Fibroblast of upper back skin (primary cell): ENCODE measurements at regions not wholly inside any gene's neighbourhood (a gene's known extent, or its start where the extent isn't known, plus 50 kb on each side); places are given as distances from the start of the nearest gene placed in this dataset.

Experiments
- DNase-seq: peaks from one replicate; pipeline ENCODE4 v3.0.0-alpha.2; 2013

- no peak for DNase-seq
Measured at GRCh38 chr11:119488256-119488995, 65.5 kb upstream of the THY1 start.

DNA sequence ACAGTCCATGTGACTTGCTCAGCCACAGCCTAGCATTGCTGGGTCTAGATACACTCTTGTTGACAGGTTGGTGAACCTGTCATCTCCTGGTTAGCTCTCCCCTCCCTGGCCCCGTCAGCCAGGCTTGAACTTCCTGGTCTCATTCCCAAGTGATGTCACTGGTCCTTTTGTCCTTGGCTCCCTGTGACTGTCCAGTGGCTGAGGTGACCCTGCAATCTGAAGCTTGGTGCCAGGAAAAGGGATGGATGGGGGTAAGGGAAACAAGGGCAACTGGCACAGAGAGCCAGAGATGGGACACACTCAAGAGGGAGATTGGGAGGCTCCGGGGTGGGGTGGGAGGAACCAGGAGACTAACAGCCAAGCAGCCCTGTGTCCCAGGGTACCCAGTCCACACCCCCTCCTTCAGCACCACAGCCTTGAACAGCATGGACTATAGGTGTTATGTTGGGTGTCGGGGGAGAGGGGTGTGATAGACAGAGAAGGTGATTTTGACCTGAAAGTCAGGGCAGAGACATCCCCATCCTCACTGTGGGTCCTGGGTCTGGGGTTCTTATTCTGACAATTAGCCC, 63.8 kb upstream of the THY1 start:
- DNase-seq = no peak

DNA sequence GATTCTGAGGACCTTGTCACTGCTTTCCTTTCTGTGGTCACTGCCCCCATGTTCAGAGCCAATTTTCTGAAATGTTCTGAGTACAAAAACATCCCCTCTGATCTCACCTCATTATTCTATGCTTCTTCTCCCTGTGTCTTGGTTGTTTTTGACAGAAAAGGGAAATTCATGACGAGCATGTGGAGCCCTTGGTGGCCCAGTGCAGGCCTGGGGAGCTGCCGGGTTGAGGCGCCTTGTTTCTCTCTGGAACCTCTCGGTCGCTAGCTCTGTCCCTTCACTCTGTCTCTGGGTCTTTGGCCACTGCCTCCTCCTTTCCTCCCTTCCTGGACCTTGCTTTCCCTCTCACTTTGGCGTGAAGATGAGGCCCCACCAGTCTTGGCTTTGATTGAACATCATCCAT, 63.0 kb upstream of the THY1 start:
- DNase-seq = no peak

- DNase-seq = no peak
Measured at GRCh38 chr11:119484741-119485605, 62.0 kb upstream of the THY1 start.

DNA sequence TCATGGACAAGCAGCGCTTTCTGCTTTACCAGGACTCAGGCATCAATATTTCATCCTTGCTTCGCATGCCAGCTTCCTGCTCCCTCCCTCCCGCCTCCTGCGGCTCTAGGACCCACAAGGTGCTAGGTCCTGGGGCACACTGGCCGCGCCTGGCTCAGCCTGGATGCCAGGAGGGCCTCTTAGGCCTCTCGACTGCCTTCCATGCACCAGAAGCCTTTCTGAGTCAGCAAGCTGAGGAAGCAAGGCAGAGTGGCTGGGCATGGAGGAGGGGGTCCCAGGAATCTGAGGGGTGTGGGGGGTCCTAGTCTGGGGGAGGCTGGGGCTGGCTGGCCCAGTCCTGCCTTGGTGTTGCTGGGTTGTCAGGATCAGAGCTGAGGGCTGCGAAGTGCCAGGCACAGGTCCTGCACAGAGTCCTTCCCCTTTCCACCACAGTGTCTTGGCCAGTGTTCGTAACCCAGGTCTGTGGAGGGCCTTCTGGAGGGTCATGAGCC, 61.0 kb upstream of the THY1 start:
- DNase-seq = no peak

GRCh38 chr11:119483341-119483880, 60.4 kb upstream of the THY1 start:
- no peak for DNase-seq

DNA sequence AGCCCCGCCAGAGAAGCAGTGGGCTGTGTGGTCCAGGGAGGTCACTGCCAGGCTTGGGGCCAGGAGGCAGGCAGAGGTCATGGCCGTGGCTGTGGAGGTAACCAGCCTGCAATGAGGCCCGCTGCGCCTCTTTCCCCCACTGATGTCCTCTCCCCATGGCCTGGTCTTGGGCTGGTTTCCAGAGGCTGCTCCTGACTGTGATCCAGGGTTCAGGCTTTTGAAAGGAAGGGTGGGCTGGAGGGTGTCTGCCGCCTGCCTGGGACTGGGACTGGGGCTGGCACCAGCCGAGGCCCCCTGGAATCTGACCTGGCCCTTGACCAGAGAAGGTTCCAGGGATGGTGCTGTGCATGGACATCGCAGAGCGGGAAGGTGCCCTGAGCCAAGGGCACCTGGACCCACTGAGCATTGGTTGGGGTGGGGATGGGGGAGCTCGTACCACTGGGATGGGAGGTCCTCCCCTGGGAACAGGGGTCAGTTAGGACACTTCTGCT, 59.6 kb upstream of the THY1 start:
- DNase-seq = no peak

DNA sequence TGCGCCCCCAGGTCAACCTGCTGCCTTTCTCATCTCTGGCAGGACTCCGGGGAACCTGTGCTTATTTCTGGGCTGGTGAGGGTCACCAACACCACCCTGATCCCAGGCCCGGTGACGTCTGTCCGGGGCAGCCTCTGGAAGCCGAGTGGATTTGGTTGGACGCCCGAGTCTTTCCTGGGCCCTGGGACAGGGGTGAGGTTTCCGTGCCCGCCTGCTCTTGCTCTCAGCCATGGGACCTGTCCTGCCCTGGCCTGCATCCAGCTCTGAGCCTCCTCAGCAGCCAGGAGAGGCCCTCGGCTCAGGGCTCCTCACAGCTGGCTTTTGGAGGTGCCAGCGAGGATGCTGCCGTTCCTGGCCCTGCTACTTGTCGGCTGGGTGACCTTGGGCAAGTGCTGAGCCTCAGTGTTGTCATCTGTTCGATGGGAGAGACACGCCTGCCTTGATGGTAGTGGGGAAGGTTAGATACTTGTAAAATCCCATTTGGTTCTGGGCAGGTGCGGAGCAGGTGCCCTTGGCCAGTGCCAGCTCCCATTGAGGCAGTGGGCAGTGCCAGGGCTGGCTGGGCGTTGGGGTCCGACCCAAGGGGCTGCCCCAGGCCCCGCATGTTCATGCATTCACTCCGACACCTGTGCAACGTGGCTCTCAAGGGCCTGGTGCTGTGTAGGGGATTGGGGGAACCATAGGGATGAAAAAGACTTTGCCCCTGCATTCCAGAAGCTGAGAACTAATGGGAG, 58.9 kb upstream of the THY1 start:
- DNase-seq = no peak

DNA sequence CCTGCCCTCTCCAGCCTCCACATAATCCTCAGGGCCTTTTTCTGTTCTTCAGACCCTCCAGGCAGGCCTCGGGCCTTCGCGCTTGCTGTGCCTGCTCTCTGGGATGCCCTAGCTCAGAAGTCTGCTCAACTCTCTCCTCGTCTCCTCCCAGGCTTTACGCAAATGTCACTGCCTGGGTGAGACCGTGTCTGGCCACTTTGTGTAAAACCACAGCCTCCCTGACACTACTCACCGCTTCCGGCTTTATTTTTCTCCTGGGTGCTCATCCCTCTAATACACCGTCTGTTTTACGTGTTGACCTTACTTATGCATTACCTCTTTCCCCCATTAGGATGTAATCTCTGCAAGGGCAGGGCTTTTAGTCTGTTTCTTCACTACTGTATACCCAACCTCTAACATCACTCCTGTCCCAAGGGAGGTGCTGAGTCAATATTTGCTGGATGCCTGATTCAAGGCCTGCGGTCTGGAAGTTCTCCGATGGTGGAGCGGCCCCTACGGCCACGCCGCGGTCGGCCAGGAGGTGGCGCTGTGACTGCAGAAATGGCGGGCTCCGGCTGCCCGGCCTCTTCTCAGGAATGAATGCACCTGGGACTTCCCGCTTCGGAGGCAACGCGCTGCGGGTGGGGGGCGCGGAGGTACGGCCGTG, 58.2 kb upstream of the THY1 start:
- DNase-seq = peak; percentile 99

DNA sequence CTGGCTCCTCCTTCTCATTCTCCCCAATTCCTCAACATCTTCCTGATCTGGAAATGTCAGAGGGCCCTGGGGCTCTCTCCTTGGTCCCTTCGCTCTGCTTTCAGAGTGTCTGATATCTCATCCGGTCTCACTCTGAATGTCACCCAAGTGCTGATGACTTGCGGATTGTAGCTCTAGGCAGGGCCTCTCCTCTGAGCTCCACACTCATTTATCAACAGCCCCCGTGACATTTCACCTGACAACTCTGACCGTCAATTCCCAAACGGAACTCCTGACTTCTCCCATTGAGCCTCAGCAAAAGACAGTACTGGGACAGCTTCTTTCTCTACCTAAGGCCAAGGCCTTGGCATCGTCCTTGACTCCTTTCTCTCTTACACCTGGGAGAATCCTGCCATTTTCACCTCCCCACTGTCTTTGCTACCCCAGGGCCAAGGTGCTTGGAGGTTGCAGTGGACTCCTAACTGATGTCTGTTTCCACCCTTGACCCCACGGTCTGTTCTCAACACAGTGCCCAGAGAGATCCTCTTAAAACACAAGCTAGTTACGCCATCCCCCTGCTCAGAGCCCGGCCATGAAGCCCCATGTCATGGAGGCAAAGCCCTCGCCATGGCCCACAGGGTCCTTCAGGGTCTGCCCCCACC, 57.5 kb upstream of the THY1 start:
- DNase-seq = no peak

- peak; percentile 68 for DNase-seq
Measured at GRCh38 chr11:119479685-119480275, 56.8 kb upstream of the THY1 start.

- DNase-seq = no peak
Measured at GRCh38 chr11:119478711-119479285, 55.8 kb upstream of the THY1 start.

DNA sequence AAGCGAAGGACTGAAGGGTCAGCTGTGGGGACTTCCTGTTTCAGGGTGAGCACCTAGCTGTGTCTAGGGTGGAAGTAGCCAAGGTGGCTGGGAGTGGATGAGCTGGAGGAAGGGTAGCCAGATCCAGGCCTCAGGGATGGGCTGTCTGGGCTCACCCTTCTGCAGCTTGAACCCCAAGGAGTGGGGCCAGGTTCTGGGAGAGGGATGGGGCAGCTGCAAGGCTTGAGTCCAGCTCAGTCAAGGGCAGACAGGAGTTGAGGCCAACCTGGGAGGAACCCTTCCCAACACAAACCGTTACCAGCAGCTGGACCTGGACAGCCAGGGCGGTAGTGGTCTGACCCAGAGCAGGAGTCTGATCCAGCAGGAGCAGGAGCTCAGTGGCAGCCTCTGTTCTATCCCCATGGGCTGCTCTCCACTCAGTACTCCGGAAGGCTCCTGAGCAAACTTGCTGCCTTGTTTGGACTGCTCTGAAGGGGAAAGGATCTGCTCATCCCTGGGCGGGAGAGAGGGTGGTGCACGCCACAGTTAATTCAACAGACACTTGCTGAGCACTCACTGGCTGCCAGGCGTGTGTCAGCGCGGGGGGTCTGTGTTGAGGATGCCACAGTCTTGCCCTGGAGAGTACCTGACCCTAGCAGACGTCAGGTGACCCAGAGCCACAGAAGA, 53.8 kb upstream of the THY1 start:
- no peak for DNase-seq

DNA sequence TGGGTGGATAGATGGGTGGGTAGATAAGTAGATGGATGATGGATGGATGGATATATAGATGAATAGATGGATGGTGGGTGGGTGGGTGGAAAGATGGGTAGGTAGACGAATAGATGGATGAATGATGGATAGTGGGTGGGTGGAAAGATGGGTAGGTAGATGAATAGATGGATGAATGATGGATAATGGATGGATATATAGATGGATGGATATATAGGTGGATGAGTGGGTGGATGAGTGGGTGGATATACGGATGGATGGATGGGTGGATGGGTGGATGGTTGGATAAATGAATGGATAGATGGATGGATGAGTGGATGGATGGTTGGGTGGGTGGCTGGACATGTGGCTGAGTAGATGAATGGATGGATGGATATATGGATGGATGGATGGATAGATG, 53.1 kb upstream of the THY1 start:
- DNase-seq = no peak

GRCh38 chr11:119474682-119475596, 52.0 kb upstream of the THY1 start:
- DNase-seq = peak; percentile 76

- DNase-seq = no peak
Measured at GRCh38 chr11:119473901-119474681, 51.1 kb upstream of the THY1 start.

DNA sequence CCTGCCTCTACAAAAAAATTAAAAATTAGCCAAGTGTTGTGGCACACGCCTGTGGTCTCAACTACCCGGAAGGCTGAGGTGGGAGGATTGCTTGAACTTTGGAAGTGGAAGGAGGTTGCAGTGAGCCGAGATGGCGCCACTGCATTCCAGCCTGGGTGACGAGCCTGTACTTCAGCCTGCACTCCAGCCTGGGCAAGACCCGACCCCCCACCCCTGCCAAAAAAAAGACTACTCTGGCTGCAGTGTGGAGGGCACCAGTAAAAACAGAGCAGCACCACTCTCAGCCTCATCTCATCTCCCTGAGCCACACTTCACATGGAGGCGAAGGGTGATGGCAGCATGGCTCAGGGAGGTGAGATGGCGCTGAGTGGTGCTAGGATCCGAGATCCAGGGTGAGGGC, 50.3 kb upstream of the THY1 start:
- no peak for DNase-seq

DNA sequence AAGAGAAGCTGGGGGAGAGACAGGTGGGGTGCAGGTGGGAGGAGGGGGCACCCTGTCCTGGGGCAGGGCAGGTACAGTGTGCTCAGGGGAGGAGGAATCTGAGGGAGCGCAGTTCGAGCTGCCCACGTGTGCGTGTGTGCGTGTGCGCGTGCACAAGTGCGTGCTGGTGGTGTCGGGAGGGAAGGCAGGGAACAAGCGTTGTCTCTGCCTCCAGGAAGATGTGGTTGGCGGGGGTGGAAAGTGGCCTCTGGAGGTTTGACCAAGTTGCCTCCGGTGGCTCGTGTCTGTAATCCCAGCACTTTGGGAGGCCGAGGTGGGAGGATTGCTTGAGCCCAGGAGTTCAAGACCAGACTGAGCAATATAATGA, 49.9 kb upstream of the THY1 start:
- no peak for DNase-seq
